A673 (cell line): ENCODE measurements at regions not wholly inside any gene's neighbourhood (a gene's known extent, or its start where the extent isn't known, plus 50 kb on each side); places are given as distances from the start of the nearest gene placed in this dataset.

Experiments
- EZH2 ChIP-seq: fragments of 200-600 bp; sonication (generic); IDR thresholded peaks from 2 replicates; pipeline ENCODE4 v1.6.1; 2017; ENCODE audit warnings: borderline replicate concordance, low read depth, mild to moderate bottlenecking, mixed read lengths, antibody characterized with exemption, low read length; ENCODE audit not compliant: poor library complexity, severe bottlenecking
- TF ChIP-seq, protein P1 (sequence below): fragments of 300-800, 200-600 bp; sonication (generic); conservative IDR thresholded peaks from 2 replicates; pipeline ENCODE4 v1.5.1; 2017; ENCODE audit warnings: low read depth, mild to moderate bottlenecking, antibody characterized with exemption, low read length, moderate library complexity, mixed read lengths

DNA sequence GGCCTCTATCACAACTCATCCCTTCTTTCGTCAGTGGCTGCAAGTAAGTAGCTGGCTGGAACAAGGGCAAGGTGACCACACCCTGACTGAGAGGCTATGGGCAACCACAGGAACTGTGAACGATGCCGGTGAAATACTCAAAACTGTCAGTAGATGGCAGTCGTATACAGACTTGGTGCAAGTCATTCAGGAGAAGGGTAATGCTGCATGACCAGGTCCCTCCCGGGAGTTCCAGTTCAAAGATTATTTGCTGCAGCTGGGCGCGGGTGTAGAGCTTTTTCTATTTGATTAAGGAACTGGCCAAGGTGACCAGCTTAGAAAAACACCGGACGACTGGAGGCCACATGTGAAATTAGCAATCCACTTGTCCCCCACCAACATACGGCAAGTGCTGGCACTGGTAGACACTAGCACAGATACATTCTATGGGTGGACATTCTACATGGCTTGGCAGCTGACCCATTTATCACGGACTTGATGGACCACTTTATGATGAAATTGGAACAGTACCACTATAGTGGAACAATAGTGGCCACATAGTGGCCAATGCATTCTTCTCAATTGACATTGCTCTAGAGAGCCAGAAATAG lies 726.6 kb downstream of the TRAM1L1 start:
- TF ChIP-seq, protein P1, sequence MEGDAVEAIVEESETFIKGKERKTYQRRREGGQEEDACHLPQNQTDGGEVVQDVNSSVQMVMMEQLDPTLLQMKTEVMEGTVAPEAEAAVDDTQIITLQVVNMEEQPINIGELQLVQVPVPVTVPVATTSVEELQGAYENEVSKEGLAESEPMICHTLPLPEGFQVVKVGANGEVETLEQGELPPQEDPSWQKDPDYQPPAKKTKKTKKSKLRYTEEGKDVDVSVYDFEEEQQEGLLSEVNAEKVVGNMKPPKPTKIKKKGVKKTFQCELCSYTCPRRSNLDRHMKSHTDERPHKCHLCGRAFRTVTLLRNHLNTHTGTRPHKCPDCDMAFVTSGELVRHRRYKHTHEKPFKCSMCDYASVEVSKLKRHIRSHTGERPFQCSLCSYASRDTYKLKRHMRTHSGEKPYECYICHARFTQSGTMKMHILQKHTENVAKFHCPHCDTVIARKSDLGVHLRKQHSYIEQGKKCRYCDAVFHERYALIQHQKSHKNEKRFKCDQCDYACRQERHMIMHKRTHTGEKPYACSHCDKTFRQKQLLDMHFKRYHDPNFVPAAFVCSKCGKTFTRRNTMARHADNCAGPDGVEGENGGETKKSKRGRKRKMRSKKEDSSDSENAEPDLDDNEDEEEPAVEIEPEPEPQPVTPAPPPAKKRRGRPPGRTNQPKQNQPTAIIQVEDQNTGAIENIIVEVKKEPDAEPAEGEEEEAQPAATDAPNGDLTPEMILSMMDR, result peak; percentile 74
- TF ChIP-seq EZH2, result no peak
